ENCODE measurements at regions not wholly inside any gene's neighbourhood (a gene's known extent, or its start where the extent isn't known, plus 50 kb on each side); places are given as distances from the start of the nearest gene placed in this dataset.

- FAIRE-seq (no peak), DNase-seq (ENCODE audit: extremely low spot score, insufficient read length, low read depth) (no peak)
Measured at GRCh38 chr5:93034621-93035590, 546.1 kb downstream of the NR2F1-AS1 start.

GRCh38 chr5:93022796-93023447 lies 558.1 kb downstream of the NR2F1-AS1 start:
- no peak for FAIRE-seq
- DNase-seq (ENCODE audit: extremely low spot score, insufficient read length, low read depth) = no peak

GRCh38 chr5:93022211-93022610 lies 558.8 kb downstream of the NR2F1-AS1 start:
- no peak for FAIRE-seq
- no peak for DNase-seq (ENCODE audit: extremely low spot score, insufficient read length, low read depth)

GRCh38 chr5:93019896-93020295 lies 561.1 kb downstream of the NR2F1-AS1 start:
- DNase-seq (ENCODE audit: extremely low spot score, insufficient read length, low read depth) (no peak), FAIRE-seq (no peak)

- no peak for FAIRE-seq
- no peak for DNase-seq (ENCODE audit: extremely low spot score, insufficient read length, low read depth)
Measured at GRCh38 chr5:93018461-93018860, 562.6 kb downstream of the NR2F1-AS1 start.

- FAIRE-seq = no peak
- no peak for DNase-seq (ENCODE audit: extremely low spot score, insufficient read length, low read depth)
Measured at GRCh38 chr5:93017849-93018248, 563.2 kb downstream of the NR2F1-AS1 start.

GRCh38 chr5:93017376-93017775 lies 563.6 kb downstream of the NR2F1-AS1 start:
- no peak for DNase-seq (ENCODE audit: extremely low spot score, insufficient read length, low read depth)

GRCh38 chr5:93010616-93011015 lies 570.4 kb downstream of the NR2F1-AS1 start:
- no peak for DNase-seq (ENCODE audit: extremely low spot score, insufficient read length, low read depth)
- no peak for FAIRE-seq

More at GRCh38 chr5:93017376-93017775, 563.6 kb downstream of the NR2F1-AS1 start:
- FAIRE-seq = no peak

GRCh38 chr5:93010037-93010436 lies 571.0 kb downstream of the NR2F1-AS1 start:
- FAIRE-seq (no peak), DNase-seq (ENCODE audit: extremely low spot score, insufficient read length, low read depth) (no peak)

GRCh38 chr5:93008502-93009207 lies 572.4 kb downstream of the NR2F1-AS1 start:
- DNase-seq (ENCODE audit: extremely low spot score, insufficient read length, low read depth) (no peak), FAIRE-seq (no peak)

GRCh38 chr5:93006915-93007314 lies 574.1 kb downstream of the NR2F1-AS1 start:
- DNase-seq (ENCODE audit: extremely low spot score, insufficient read length, low read depth) (no peak), FAIRE-seq (no peak)

GRCh38 chr5:92998456-92998855 lies 582.6 kb downstream of the NR2F1-AS1 start:
- no peak for FAIRE-seq
- DNase-seq (ENCODE audit: extremely low spot score, insufficient read length, low read depth) = no peak

GRCh38 chr5:92994392-92994791 lies 586.6 kb downstream of the NR2F1-AS1 start:
- FAIRE-seq = no peak
- DNase-seq (ENCODE audit: extremely low spot score, insufficient read length, low read depth) = no peak

GRCh38 chr5:92992073-92992472 lies 588.9 kb downstream of the NR2F1-AS1 start:
- DNase-seq (ENCODE audit: extremely low spot score, insufficient read length, low read depth) (no peak), FAIRE-seq (no peak)

- DNase-seq (ENCODE audit: extremely low spot score, insufficient read length, low read depth) = no peak
- no peak for FAIRE-seq
Measured at GRCh38 chr5:92991581-92992067, 589.4 kb downstream of the NR2F1-AS1 start.

- FAIRE-seq (no peak), DNase-seq (ENCODE audit: extremely low spot score, insufficient read length, low read depth) (no peak)
Measured at GRCh38 chr5:92990771-92991170, 590.2 kb downstream of the NR2F1-AS1 start.

- no peak for DNase-seq (ENCODE audit: extremely low spot score, insufficient read length, low read depth)
- no peak for FAIRE-seq
Measured at GRCh38 chr5:92981001-92981400, 600.0 kb downstream of the NR2F1-AS1 start.

- DNase-seq (ENCODE audit: extremely low spot score, insufficient read length, low read depth) = no peak
- no peak for FAIRE-seq
Measured at GRCh38 chr5:92980491-92980890, 600.5 kb downstream of the NR2F1-AS1 start.

GRCh38 chr5:92979716-92980115 lies 601.3 kb downstream of the NR2F1-AS1 start:
- FAIRE-seq (no peak), DNase-seq (ENCODE audit: extremely low spot score, insufficient read length, low read depth) (no peak)

- DNase-seq (ENCODE audit: extremely low spot score, insufficient read length, low read depth) = no peak
- no peak for FAIRE-seq
Measured at GRCh38 chr5:92977846-92978540, 603.0 kb downstream of the NR2F1-AS1 start.
